Neural progenitor cell (in vitro differentiated cells): ENCODE measurements at regions not wholly inside any gene's neighbourhood (a gene's known extent, or its start where the extent isn't known, plus 50 kb on each side); places are given as distances from the start of the nearest gene placed in this dataset.

ENCODE experiments used
- CTCF ChIP-seq: fragments of 200-600 bp; sonication (generic); IDR thresholded peaks from 2 replicates; pipeline ENCODE4 v1.5.1; 2017; ENCODE audit warnings: antibody characterized with exemption, mild to moderate bottlenecking
- EZH2 ChIP-seq: fragments of 200-600 bp; sonication (generic); IDR thresholded peaks from 2 replicates; pipeline ENCODE4 v1.6.1; 2017; ENCODE audit warnings: antibody characterized with exemption, mild to moderate bottlenecking, moderate library complexity

- TF ChIP-seq CTCF: no peak
- no peak for TF ChIP-seq EZH2
Observed at GRCh38 chr16:7278636-7279035, 54.0 kb upstream of the RBFOX1 start.
